K562 (cell line): ENCODE measurements at regions not wholly inside any gene's neighbourhood (a gene's known extent, or its start where the extent isn't known, plus 50 kb on each side); places are given as distances from the start of the nearest gene placed in this dataset.

Source experiments
- ATAC-seq: fragments of 200-7000 bp; cut with Tn5 transposase; 3 replicates; pipeline ENCODE4 v1.9.1; 2020; ENCODE audit warnings: moderate library complexity
- BruUV-seq: library from RNA; stranded (reverse); fragments of 400-500 nt; replicated peaks from 2 replicates; lab custom pipeline; 2021; lab: Mats Ljungman, UMichigan
- CTCF ChIA-PET: fragments of 300-600 bp; formaldehyde crosslinking; extraction: SDS; loops from one replicate; lab custom pipeline; 2021; ENCODE audit warnings: low intra/inter-chr PET ratio; lab: Yijun Ruan, JAX
- POLR2A ChIA-PET: fragments of 300-600, 350-650 bp; sonication (Branson Sonifier 250); formaldehyde crosslinking; extraction: SDS; loops from one replicate; lab custom pipeline; 2021; ENCODE audit warnings: antibody characterized with exemption, inconsistent platforms; lab: Yijun Ruan, JAX
- DNase-seq, 4 experiments: peaks; one replicate each; pipeline versions ENCODE4 v3.0.0 to v3.0.0-alpha.2; 2011 to 2018; ENCODE audit warnings: low spot score in 3 of 4, mixed read lengths in 3 of 4; ENCODE audit errors: extremely low read depth in 1 of 4
- FAIRE-seq: peaks from 2 replicates; lab custom pipeline; 2011; peaks lifted over from hg19 to GRCh38; lab: Jason Lieb, UNC
- H2AFZ ChIP-seq: 2 replicates; pipeline ENCODE4 v1.6.0; 2011; ENCODE audit warnings: low read depth, low read length, control low read depth, inconsistent platforms
- H3K27ac ChIP-seq: fragments of 200-600 bp; 3 replicates; pipeline ENCODE4 v1.8.0; 2011; ENCODE audit warnings: low read depth, mild to moderate bottlenecking, control low read depth, inconsistent platforms, low read length, moderate library complexity, mixed read lengths; ENCODE audit errors: extremely low read depth
- H3K27me3 ChIP-seq, 2 experiments: fragments of 300-600 bp in 1 of 2; 2 replicates in 1 of 2; 3 replicates in 1 of 2; pipeline versions ENCODE4 v1.6.0 to v1.8.0; 2011; ENCODE audit warnings: inconsistent platforms in 2 of 2, low read length in 2 of 2, mild to moderate bottlenecking in 1 of 2, mixed read lengths in 1 of 2, moderate library complexity in 1 of 2; ENCODE audit not compliant: control insufficient read depth in 2 of 2, insufficient read depth in 2 of 2
- H3K36me3 ChIP-seq: fragments of 300-600 bp; 3 replicates; pipeline ENCODE4 v1.8.0; 2011; ENCODE audit warnings: mild to moderate bottlenecking, low read length, inconsistent platforms; ENCODE audit not compliant: control insufficient read depth, insufficient read depth
- H3K4me1 ChIP-seq, 2 experiments: fragments of 200-600 bp in 1 of 2; replicated peaks in 1 of 2; 2 replicates in 1 of 2; 3 replicates in 1 of 2; pipeline versions ENCODE4 v1.5.1 to v1.8.0; 2011; ENCODE audit warnings: inconsistent platforms in 2 of 2, low read length in 2 of 2, mild to moderate bottlenecking in 1 of 2, mixed read lengths in 1 of 2, moderate library complexity in 1 of 2; ENCODE audit not compliant: control insufficient read depth in 2 of 2, insufficient read depth in 2 of 2
- H3K4me2 ChIP-seq: 2 replicates; pipeline ENCODE4 v1.6.1; 2011; ENCODE audit warnings: low read length, control low read depth, inconsistent platforms, mixed read lengths; ENCODE audit not compliant: insufficient read depth
- H3K4me3 ChIP-seq: fragments of 200-600 bp; sonication (generic), shearing (Covaris generic); 2 replicates; pipeline ENCODE4 v1.5.1; 2016; ENCODE audit warnings: control low read depth, inconsistent platforms
- H3K79me2 ChIP-seq: fragments of 200-600 bp; 3 replicates; pipeline ENCODE4 v1.8.0; 2011; ENCODE audit warnings: low read length, inconsistent platforms; ENCODE audit not compliant: control insufficient read depth, insufficient read depth
- H3K9ac ChIP-seq, 2 experiments: 2 replicates each; pipeline versions ENCODE4 v1.6.0 to v1.6.1; 2011; ENCODE audit warnings: low read depth in 2 of 2, low read length in 2 of 2, control low read depth in 1 of 2, inconsistent platforms in 1 of 2, mild to moderate bottlenecking in 1 of 2, mixed read lengths in 1 of 2; ENCODE audit not compliant: insufficient read depth in 1 of 2
- H3K9me1 ChIP-seq: one replicate; pipeline ENCODE4 v1.6.0; 2011; ENCODE audit warnings: inconsistent platforms, mild to moderate bottlenecking, low read length, moderate library complexity; ENCODE audit not compliant: control insufficient read depth, insufficient read depth
- H3K9me3 ChIP-seq: replicated peaks from 2 replicates; pipeline ENCODE4 v1.5.1; 2011; ENCODE audit warnings: low read depth, low read length, inconsistent platforms; ENCODE audit not compliant: control insufficient read depth, insufficient read depth
- H4K20me1 ChIP-seq: replicated peaks from 2 replicates; pipeline ENCODE4 v1.6.1; 2011; ENCODE audit warnings: low read length, inconsistent platforms, mixed read lengths; ENCODE audit not compliant: control insufficient read depth, insufficient read depth
- HMGN3 ChIP-seq: IDR thresholded peaks from 2 replicates; pipeline ENCODE4 v1.6.1; 2011; ENCODE audit warnings: borderline replicate concordance, low read depth, mild to moderate bottlenecking, mixed read lengths, low read length; ENCODE audit not compliant: insufficient read length; ENCODE audit errors: extremely low read depth
- WGBS: fragments of 100-300 bp; shearing (Covaris generic); methylation state at CpG from one replicate; pipeline ENCODE4 v1.1.6; 2016; ENCODE audit warnings: low coverage, mixed read lengths; ENCODE audit not compliant: insufficient coverage; ENCODE audit errors: missing lambda C conversion rate; 5-methylcytosine and 5-hydroxymethylcytosine counted together
- in situ Hi-C: fragments of 300-500 bp; cut with MboI; formaldehyde crosslinking; loops from 4 replicates; pipeline ENCODE4 v1.15.0; 2018; ENCODE audit warnings: inconsistent platforms, mixed read lengths
- intact Hi-C: fragments of 100-400 bp; cut with micrococcal nuclease; formaldehyde crosslinking; loops from 2 replicates; pipeline ENCODE4 v1.14.2; 2022
- TF ChIP-seq, protein P1 (sequence below): fragments of 200-400 bp; formaldehyde crosslinking; IDR thresholded peaks from 2 replicates; pipeline ENCODE4 v1.6.1; 2017; ENCODE audit warnings: mild to moderate bottlenecking, low read depth, low read length, moderate library complexity
- TF ChIP-seq, protein P2 (sequence below), 2 experiments: fragments of 450-650 bp in 1 of 2; sonication (generic) in 1 of 2; formaldehyde crosslinking in 1 of 2; IDR thresholded peaks in 1 of 2; conservative IDR thresholded peaks in 1 of 2; 2 replicates each; pipeline versions ENCODE4 v1.6.1 to v1.8.1; 2016 to 2023; ENCODE audit warnings: mild to moderate bottlenecking in 2 of 2, moderate library complexity in 2 of 2, inconsistent platforms in 1 of 2, missing genetic modification reagents in 1 of 2
- TF ChIP-seq, protein P3 (sequence below): fragments of 450-650 bp; IDR thresholded peaks from 2 replicates; pipeline ENCODE4 v1.6.1; 2016; ENCODE audit warnings: low read depth

DNA sequence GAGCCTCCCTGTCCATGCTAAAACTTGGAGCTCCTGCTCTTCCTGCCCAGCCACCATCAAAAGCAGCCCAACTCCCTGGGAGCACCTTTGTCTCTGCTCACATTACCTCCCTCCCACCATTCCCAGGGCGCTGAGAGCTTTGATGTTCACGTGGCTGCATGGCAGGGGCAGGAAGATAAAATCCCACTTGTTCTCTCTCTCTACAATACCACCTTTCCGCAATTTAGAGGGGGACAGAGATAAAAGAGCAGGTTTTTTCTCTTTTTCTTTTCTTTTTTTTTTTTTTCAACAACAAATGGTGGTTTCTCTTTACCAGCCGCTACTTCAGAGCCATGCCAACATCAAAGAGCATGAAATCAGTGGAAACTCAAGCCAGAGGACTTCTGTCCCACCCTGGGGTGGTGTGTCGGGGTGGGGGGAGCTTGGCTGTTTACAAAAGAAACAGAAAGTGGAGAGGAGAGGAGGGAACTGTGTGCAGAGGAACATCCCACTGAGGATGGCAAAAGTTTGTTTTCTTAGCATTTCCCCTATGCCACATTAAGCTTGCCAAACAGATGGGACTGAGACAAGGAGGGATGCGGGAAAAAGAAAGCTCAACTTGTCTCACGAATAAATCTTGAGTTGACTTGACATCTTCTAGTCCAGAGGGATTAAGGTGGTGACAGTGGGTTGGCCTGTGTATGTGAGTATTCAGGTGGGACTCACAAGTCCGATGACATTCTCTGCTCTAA lies 103.7 kb upstream of the NUDT4 start (continued):
- TF ChIP-seq, protein P1, sequence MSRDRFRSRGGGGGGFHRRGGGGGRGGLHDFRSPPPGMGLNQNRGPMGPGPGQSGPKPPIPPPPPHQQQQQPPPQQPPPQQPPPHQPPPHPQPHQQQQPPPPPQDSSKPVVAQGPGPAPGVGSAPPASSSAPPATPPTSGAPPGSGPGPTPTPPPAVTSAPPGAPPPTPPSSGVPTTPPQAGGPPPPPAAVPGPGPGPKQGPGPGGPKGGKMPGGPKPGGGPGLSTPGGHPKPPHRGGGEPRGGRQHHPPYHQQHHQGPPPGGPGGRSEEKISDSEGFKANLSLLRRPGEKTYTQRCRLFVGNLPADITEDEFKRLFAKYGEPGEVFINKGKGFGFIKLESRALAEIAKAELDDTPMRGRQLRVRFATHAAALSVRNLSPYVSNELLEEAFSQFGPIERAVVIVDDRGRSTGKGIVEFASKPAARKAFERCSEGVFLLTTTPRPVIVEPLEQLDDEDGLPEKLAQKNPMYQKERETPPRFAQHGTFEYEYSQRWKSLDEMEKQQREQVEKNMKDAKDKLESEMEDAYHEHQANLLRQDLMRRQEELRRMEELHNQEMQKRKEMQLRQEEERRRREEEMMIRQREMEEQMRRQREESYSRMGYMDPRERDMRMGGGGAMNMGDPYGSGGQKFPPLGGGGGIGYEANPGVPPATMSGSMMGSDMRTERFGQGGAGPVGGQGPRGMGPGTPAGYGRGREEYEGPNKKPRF, result no peak

DNA sequence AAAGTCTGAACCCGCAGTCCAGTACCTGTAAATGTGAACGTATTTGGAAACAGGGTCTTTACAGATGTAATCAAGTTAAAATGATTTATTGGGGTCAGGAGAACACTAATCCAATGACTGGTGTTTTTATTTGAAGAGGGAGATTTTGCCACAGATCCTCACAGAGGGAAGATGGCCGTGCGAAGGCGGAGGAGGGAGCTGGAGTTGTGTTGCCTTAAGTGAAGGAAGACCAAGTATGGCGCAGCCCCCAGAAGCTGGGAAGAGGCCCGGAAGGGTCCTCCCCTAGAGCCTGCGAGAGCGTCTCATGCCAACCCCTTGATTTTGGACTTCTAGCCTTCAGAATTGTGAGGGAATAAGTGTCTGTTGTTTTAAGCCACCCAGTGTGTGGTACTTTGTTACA lies 102.8 kb upstream of the NUDT4 start:
- no peak overlapping the region for H3K27ac ChIP-seq
- BruUV-seq, result no TSS peak
- ATAC-seq (no peak), FAIRE-seq (no peak), DNase-seq (no peak)
- intact Hi-C loops, result no loop called here
- in situ Hi-C loops, result no loop called here
- no peaks in the 10 kb centered on the region for H3K36me3 ChIP-seq
- no peaks in the 10 kb centered on the region for H3K9me1 ChIP-seq
- POLR2A ChIA-PET, result interaction anchor here (0.6 to 0.9 kb wide), 2 partner anchors 38 to 41 kb away, joined by 3 to 4 read pairs; no protein-coding TSS in a partner anchor
- H2AFZ ChIP-seq, result peak overlapping the region; percentile 67
- H4K20me1 ChIP-seq, result no peaks in the 10 kb centered on the region
- TF ChIP-seq, protein P2, sequence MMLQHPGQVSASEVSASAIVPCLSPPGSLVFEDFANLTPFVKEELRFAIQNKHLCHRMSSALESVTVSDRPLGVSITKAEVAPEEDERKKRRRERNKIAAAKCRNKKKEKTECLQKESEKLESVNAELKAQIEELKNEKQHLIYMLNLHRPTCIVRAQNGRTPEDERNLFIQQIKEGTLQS (IDR thresholded peaks at IDR 0.05), result no peak
- TF ChIP-seq, protein P2 (CRISPR knock-in tag; conservative IDR thresholded peaks at IDR 0.05), result no peak
- TF ChIP-seq, protein P3, sequence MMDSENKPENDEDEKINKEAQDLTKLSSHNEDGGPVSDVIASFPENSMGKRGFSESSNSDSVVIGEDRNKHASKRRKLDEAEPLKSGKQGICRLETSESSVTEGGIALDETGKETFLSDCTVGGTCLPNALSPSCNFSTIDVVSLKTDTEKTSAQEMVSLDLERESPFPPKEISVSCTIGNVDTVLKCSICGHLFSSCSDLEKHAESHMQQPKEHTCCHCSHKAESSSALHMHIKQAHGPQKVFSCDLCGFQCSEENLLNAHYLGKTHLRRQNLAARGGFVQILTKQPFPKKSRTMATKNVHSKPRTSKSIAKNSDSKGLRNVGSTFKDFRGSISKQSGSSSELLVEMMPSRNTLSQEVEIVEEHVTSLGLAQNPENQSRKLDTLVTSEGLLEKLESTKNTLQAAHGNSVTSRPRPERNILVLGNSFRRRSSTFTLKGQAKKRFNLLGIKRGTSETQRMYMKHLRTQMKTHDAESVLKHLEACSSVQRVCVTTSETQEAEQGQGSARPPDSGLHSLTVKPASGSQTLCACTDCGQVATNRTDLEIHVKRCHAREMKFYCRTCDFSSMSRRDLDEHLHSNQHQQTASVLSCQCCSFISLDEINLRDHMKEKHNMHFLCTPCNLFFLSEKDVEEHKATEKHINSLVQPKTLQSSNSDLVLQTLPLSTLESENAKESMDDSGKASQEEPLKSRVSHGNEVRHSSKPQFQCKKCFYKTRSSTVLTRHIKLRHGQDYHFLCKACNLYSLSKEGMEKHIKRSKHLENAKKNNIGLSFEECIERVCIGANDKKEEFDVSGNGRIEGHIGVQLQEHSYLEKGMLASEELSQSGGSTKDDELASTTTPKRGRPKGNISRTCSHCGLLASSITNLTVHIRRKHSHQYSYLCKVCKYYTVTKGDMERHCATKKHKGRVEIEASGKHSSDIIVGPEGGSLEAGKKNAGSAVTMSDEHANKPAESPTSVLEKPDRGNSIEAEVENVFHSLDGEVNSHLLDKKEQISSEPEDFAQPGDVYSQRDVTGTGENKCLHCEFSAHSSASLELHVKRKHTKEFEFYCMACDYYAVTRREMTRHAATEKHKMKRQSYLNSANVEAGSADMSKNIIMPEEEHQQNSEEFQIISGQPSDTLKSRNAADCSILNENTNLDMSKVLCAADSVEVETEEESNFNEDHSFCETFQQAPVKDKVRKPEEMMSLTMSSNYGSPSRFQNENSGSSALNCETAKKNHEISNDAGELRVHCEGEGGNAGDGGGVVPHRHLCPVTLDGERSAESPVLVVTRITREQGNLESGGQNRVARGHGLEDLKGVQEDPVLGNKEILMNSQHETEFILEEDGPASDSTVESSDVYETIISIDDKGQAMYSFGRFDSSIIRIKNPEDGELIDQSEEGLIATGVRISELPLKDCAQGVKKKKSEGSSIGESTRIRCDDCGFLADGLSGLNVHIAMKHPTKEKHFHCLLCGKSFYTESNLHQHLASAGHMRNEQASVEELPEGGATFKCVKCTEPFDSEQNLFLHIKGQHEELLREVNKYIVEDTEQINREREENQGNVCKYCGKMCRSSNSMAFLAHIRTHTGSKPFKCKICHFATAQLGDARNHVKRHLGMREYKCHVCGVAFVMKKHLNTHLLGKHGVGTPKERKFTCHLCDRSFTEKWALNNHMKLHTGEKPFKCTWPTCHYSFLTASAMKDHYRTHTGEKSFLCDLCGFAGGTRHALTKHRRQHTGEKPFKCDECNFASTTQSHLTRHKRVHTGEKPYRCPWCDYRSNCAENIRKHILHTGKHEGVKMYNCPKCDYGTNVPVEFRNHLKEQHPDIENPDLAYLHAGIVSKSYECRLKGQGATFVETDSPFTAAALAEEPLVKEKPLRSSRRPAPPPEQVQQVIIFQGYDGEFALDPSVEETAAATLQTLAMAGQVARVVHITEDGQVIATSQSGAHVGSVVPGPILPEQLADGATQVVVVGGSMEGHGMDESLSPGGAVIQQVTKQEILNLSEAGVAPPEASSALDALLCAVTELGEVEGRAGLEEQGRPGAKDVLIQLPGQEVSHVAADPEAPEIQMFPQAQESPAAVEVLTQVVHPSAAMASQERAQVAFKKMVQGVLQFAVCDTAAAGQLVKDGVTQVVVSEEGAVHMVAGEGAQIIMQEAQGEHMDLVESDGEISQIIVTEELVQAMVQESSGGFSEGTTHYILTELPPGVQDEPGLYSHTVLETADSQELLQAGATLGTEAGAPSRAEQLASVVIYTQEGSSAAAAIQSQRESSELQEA, result no peak
- TF ChIP-seq HMGN3, result no peak
- CTCF ChIA-PET, result no interaction called here
- H3K4me1 ChIP-seq, result peaks cover 0 to 7% of the 10 kb centered on the region in 2 experiments; a peak in 3 of 5 replicates
- H3K4me3 ChIP-seq, result no peak overlapping the region
- no peak overlapping the region for H3K4me2 ChIP-seq
- 68% methylated on average over 9 of the region's 9 CpGs for WGBS
- H3K79me2 ChIP-seq, result no peaks in the 10 kb centered on the region
- H3K9me3 ChIP-seq, result no peaks in the 10 kb centered on the region
- no peaks in the 10 kb centered on the region for H3K27me3 ChIP-seq
- H3K9ac ChIP-seq, result no peak overlapping the region
